HG02623 (cell line): ENCODE measurements at regions not wholly inside any gene's neighbourhood (a gene's known extent, or its start where the extent isn't known, plus 50 kb on each side); places are given as distances from the start of the nearest gene placed in this dataset.
"Not testable (repeated sequence)": the region's sequence is repeated elsewhere in the genome, so short reads cannot be mapped to it uniquely, and the experiment has no call there.

Experiments used
- ATAC-seq: cut with Tn5 transposase; IDR thresholded peaks from one replicate; pipeline ENCODE4 v1.9.1; 2021; ENCODE audit warnings: moderate library complexity; ENCODE audit not compliant: unreplicated experiment

DNA sequence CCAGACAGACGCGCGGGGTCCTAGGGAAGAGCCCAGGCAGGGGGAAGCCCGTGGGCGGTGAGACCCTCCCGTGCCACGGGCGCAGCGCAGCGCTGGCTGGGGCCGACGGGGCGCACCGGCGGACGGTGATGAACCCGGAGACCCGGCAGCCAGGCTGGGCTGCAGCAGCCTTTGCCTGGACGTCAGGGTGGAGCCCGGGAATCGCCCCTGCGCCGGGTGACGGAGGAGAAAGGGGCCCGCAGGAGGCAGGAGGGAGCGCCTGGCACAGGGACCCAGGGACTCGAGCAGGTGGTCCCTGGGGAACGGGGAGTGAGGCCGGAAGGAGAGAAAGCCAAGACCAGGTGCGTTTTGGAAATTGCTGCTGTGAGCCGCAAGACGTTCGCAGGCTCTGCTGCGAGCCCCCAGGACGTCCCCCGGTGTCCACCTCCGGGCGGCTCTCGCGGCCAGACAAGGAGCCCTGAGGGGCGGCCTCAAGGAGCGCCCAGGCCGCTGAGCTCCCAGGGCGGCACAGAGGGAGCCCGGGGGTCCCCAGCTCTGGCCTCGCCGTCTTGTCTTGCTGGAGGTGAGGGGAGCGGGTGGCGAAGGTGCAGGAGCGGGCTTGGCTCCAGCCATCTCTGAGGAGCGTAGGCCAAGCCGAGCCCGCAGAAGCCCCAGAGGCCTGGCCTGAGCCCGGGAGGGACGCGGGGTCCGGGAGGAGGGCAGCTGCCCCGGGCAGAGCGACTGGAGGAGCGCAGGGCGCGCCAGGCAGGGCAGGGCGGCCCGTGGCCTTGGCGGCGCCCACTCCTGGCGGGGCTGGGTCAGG is 191.2 kb upstream of the PDE10A start:
- ATAC-seq = no peak

DNA sequence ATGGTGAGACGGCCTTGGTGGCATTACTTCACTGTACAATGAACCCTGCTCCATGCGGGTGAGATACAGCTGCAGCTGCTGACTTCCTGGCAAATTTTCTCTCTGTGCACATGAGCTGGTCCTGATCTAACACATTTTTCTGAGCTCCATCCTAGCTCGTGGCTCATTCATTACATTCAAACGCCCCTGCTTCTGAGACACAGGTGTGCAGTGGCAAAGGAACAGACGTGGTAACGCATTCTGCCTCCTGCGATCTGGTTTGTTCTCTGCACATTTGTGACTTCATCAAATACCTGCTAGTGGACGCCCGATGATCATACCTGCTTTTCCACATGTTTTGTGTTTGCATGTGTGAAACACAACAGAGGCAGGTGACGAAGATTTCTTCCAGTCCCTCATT is 189.6 kb upstream of the PDE10A start:
- no peak for ATAC-seq

DNA sequence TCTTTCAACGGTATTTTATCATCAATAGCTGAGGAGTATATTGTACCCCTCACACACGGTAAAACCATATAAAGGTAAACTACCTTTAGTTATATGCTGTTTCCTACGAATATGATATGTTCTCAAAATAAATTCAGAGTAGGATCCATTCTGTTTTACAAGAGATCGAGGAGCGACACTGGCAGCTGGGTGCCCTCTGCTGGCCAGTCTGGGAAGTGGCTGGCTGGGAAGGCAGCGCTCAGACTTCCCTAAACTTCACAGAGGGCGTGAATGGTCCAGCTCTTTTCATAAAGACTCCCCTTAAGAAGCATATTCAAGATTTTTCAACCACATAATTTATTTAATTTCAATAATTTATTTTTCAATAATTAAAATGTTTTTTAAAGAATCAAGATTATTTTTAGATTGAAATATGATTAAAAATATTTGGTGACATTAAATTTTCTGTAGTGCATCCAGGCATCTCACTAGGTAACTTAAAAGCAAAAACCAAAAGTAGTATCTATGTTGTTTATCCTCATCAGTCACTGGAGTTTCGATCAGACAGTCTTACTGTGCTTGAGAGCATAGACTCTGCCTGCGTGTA is 187.5 kb upstream of the PDE10A start:
- peak; percentile 83 for ATAC-seq

DNA sequence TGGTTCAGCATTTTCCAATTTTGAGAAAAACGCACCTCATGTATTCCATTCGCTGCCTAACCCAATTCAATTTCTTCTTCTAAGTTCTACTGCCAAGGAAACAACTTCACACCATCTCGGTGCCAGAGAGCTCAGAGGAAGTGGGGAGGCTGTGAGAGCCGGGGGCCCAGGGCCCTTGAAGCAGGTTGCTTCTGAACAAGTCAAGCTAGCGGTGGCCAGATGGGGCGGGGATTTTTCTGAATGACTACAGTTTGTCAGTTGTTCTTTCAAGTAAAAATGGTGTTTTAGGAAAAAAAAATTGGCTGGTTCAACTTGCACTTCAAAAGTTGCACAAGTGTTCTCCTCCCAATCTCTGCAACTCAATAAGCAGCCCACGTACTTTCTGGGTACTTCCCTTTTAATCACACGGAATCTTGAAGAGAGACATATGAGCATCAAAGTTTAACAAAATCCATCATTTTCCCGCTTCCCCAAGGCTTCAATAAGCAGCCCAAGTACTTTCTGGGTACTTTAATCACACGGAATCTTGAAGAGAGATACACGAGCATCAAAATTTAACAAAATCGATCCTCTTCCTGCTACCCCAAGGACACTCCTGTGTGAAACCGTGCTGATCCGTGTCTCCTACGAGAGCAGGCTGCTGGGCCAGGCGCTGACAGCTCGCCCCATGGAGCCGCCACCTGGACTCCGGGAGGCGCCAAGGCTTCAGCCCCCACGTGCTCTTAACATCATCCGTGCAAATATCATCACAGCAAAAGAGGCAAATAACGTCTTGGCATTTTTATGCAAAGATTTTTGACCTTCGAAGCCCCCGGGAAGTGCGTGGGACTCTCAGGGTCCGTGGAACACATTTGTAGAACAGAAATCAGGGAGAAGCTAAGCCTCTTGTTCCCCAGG is 186.7 kb upstream of the PDE10A start:
- ATAC-seq = no peak

DNA sequence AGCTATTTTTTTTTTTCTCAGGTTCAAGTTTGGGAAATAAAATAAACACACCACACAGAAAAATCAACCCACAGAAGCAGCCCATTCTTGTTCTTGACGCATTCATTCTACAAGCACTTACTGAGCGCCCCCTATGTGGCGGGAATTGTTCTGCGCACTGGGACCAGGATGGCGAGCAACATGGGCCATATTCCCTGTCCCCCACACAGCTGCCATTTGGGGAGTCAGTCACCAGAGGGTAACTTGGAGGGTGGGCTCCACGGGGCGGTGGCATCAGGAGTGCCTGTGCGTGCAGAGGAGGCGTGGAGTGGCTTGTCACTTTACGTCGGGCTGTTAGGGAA is 185.0 kb upstream of the PDE10A start:
- no peak for ATAC-seq

DNA sequence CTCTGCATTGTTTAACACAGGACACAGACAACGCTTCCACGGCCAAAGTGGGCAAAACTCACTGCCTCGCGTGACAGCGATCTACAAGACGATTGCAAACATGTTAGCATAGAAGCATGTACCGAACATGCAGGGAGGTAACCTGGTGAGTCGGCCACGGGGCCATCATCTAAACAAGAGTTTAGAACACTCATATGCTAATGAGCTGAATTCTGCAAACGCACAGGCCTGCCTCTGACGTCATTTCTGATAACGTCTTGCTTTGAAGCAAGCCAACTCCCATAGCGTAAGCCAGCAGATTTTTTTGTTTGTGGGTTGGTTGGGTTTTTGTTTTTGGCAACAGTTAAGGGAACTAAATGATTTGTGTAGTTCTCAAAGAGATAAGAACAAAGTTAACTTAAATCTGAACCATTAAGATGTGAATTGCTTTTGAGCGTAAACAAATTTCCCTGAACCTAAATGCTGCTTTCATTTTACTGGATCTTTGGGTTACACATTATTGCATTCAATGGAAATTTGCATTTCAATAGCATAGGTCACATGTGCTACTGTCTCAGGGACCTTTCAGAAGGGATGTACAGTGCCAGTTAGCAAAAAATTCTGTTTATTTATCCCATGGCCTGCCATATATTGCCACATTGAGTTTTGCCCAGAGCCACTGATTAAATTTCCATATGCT is 184.5 kb upstream of the PDE10A start:
- ATAC-seq = no peak

DNA sequence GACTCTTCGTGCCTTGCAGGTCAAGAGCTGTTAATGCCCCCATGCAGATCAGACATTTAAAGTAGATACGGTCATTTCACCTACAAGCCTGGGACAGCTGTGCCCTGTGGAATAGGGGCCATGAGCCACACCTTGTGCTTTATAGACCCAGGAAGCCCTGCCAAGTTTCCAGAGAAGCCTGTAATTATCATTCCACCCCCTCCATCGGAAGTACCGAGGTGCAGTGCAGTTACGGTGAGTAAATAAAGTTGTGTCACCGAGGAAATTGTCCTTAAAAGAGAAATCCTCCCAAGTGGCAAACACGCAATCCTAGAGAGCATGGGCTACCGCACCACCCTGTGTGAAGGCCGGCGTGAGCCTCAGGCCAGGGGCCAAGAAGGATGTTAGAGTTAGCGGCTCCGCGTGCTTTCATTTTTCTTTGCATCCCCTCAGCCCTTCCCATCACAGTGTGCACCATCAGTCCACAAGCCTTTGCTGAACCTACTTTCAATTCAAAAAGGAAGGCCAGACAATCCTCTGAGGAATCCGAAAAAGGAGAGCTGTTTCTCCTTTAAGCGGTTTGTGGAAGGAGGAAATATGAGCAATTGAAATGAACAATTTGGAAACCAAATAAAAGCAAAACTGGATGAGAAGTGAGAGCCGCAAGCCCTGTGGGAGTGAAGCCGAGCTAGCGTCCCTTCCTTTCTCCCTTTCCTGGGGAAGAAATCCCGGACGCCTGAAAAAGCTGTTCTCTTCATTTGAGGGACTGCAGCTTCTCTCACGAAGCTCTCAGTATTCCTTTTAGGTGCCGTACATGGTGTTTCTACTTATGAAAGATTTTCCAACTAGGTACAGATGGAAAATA is 183.3 kb upstream of the PDE10A start:
- ATAC-seq = no peak

DNA sequence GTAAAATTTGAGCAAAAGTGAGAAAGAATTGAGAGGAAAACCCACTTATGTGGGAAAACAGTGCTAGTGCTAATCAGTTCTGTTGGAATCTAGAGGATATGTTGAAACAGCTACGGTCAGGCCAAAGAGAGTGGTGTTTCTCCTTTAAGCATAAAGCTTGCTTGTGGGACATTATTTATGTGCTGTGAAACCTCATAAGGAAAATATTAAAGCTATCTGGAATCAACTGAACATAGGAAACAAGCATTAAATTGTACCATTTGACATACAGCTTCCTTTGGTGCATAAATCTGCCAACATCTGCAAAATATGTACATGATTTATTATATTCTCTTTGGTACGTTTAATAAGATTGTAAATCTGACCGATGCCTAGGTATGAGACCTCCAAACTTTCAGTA is 182.5 kb upstream of the PDE10A start:
- no peak for ATAC-seq

DNA sequence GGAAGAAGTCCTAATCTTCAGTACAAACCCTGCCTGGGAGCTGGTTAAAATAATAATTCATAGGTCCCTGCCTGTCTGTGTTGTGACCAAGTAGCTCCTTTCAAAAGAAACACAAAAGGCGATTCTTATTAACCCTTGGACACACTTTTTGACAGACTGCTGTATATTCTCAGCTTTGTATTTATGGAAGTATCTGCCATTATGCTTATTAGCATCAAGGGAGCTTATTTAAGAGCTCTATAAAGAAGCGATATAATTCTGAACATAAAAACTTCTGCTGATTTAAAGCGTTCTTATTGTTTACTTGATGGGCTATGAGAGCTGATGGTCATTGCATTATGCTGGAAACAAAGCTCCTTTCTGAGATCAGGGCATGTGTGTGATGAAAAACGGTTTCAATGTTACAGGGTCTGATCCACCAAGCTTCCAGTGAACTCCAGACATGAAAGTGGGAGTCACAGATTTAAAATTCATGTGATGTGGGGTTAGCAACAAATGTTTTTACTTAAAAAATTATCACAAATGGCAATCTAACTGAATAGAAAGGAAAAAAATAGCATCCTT is 181.8 kb upstream of the PDE10A start:
- no peak for ATAC-seq

DNA sequence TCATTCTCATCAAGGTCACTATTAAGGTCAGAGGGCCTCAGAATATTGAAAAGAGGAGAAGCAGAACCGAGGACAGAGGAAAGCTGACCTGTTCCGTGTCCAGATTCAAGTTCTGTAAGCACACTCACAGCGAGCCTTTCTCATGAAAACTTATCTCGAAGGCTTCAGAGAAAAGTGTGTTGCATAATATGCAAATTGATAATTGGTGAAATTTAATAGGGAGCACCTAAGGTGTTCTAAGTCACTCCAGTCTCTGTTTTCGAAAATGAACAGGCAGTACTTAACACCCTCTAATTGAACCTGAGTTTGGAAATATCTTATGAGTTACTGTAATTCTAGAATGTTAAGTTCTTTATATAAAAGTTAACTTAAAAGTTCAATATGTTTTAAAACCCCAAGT is 181.2 kb upstream of the PDE10A start:
- ATAC-seq = no peak

DNA sequence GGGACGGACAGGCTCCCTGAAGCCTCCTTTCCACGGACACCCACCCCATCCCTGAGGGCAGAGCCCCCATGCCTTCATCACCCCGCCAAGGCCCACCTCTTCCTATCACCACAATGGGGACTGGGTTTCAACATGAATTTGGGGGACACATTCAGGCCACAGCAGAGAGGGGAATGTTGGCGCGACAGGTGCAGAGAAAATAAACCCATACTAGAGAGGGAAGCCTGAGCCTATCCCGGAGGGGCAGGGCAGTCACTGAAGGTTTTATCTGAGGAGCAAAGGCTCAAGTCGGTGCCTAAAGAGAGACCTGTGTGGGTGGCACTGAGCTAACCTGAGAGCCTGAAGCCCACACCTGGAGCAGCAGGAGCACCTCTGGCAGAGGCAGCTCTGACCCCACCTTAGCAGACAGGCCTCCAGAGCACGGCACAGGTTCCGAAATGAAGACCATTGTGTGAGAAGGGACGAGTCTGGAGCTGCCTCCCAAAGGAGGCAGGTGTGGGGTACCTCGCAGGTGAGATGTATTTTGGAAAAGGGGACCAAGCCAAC is 180.6 kb upstream of the PDE10A start:
- ATAC-seq = no peak

DNA sequence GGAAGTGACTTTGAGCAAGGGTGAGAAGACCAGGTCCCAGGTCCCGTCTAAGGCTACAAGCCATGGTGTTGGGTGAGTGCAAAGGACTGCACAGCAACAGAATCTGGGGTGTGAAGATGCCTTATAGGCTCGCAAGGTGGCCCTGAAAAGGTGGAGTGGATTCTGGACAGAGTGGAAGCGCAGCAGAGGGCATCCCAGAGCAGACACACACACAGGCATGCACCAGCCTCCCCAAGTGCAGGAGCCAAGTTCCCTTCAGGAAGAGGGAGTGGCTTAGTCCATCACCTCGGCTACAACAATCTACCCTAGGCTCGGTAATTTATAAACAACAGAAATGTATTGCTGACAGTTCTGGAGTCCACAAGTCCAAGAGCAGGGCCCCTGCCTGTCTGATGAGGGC is 180.1 kb upstream of the PDE10A start:
- ATAC-seq = no peak

DNA sequence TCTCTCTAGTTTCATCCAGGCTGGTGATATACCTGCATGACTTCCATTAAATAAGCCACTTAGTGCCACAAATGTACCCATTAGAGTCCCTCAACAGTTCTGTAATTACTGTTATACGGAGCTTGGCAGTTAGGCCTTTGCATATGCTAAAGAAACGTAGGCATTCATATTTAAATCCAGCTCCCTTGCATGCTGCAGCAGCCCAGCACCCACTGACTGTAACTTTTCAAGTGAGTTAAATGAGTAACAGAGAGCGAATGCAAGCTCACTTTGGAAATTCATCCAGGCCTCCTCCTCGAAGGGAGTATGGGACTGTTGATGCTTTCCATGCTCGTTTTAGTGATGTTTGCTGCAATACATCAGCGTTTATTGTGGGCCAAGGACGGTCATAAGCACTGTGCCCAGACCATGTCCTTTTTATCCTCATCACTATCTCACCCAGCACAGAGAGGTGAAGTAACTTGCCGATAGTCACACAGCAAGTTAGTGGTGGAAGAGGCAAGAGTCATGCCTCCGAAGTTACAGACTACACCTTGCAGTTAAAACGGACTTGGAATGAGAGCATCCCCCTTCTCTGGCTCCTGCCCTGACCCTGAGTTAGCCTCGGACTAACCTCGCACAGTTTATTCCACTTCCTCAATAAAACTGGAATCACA is 179.4 kb upstream of the PDE10A start:
- no peak for ATAC-seq

DNA sequence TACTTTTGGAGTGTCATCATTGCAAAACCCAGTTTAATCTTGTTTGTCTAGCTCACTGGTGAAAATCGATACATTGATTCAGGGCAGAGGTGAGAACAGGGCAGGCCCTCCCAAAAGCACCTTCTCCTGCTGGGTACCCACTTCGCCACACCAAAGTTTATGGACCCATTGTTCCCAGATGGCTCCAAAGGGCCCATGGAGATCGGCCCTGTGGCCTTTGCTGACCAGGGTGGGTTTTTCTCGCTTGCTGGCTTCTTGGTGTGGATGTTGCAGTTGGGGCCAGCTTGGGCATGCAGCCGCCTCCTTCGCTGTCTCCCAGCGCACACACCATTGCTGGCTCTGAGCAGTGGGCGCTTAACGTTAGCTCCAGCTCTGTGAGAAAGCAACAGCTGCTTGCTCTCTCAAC is 178.1 kb upstream of the PDE10A start:
- no peak for ATAC-seq

DNA sequence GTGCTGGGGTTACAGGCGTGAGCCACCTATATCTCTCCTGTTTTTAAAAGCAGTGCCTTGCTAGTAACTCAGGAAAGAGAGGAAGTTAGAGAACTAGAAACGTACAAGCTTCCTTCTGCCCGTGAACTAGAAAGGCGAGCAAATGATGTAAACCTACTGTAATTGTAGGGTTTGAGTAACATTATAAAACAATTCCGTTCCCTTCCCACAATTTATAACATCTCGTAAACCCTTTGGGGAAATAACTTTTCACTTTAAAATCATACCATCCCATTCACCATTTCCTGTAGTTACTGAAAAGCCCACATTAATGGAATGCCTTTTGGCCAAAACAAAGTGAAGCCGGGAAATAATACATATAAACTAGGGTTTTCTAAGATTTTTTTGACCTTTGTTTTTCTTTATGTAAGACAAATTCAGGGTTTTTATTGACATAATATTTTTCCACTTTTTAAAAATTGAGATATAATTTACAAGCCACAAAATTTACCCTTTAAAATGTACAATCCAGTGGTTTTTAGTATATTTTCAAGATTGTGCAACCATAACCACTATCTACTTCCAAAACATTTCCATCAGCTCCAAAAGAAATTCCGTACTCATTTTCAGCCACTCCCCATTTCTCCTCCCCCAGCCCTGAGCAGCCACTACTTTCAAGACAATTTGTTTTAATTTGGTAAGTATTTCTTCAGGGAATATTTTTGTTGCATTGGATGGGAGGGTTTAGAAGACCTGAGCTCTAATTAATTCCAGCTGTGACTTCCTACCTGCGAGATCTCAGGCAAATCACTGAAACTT is 175.1 kb upstream of the PDE10A start:
- ATAC-seq = no peak

DNA sequence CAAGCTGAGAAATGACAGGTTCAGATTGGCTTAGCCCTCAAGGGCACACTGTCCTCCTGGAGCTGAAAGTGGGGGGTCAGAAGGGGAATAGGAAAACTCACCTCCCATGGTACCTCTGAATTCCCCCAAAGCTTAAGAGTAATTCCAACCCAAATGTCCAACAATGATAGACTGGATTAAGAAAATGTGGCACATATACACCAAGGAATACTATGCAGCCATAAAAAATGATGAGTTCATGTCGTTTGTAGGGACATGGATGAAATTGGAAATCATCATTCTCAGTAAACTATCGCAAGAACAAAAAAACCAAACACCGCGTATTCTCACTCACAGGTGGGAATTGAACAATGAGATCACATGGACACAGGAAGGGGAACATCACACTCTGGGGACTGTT is 173.6 kb upstream of the PDE10A start:
- ATAC-seq = not testable (repeated sequence)

DNA sequence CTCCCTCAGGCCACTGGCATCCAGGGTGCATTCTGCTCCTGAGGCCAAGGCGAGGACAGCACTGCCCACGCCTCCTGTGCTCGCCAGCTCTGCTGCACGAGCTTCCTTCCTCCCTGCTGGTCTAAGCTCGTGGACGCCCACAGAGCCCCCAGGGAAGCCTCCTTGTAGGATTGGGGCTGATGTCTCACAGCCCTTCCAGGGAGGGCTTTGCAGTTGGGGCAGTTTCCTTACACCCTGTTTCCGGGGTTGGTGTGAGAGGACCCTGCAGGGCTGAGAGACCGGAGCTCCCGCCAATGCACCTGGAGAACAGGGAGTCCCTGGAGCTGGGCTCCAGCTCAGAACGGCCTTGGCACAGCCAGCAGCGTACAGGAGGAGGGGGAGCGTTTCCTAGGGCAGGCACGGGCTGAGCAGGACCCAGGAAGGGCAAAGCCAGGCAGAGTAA is 172.4 kb upstream of the PDE10A start:
- ATAC-seq = no peak

DNA sequence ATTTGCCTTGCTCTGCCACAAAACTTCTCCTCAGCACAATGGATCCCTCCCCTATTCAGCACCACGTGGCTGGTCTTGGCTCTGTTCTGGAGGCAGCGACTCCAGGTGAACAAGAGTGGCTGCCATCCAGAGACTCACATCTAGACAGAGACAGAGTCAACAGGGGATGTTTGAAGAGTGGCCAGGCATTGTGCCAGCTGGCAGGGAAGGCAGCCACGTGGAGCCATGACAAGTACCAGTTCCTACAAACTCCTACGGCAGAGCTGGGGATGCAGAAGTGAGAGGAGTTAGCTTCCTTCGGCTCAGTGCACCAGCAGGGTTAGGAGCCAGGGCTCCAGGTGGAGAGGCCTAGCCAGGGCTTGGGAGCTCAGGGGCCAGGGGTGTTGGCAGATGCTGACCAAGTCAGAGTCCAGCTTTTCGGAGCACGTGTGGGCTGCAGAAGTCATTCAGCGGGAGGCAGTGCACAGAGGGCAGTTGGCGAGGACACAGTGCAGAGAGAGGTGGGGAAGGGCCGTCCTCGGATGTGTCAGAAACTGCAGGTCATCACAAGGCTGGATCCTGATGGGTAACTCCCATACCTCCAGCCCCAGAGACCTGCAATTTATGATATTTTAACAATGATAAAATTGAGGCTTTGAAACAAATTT is 171.7 kb upstream of the PDE10A start:
- ATAC-seq = no peak
